Fibroblast of lung (primary cell): ENCODE measurements at regions not wholly inside any gene's neighbourhood (a gene's known extent, or its start where the extent isn't known, plus 50 kb on each side); places are given as distances from the start of the nearest gene placed in this dataset.

Experiments used
- DNase-seq, 2 donors: peaks; one replicate each; pipeline versions ENCODE4 v3.0.0 to v3.0.0-alpha.2; 2010; ENCODE audit warnings: low read depth in 2 of 2
- H2AFZ ChIP-seq: 2 replicates; pipeline ENCODE4 v1.5.1; 2012; ENCODE audit warnings: low read length, control low read depth, inconsistent platforms
- H3K27ac ChIP-seq: 2 replicates; pipeline ENCODE4 v1.5.1; 2011; ENCODE audit warnings: low read length, control low read depth; ENCODE audit not compliant: insufficient read depth
- H3K27me3 ChIP-seq: 2 replicates; pipeline ENCODE4 v1.5.1; 2011; ENCODE audit warnings: mild to moderate bottlenecking, low read length; ENCODE audit not compliant: control insufficient read depth, insufficient read depth
- H3K36me3 ChIP-seq: 2 replicates; pipeline ENCODE4 v1.5.1; 2011; ENCODE audit warnings: low read length; ENCODE audit not compliant: control insufficient read depth, insufficient read depth
- H3K4me1 ChIP-seq: 2 replicates; pipeline ENCODE4 v1.5.1; 2011; ENCODE audit warnings: low read length; ENCODE audit not compliant: control insufficient read depth, insufficient read depth; ENCODE audit errors: extremely low read depth
- H3K4me2 ChIP-seq: 2 replicates; pipeline ENCODE4 v1.5.1; 2011; ENCODE audit warnings: low read length, control low read depth; ENCODE audit not compliant: insufficient read depth; ENCODE audit errors: extremely low read depth
- H3K4me3 ChIP-seq, 4 experiments: fragments of 200-600 bp in 1 of 4; sonication (generic) in 1 of 4; replicated peaks in 1 of 4; 2 replicates each; pipeline ENCODE4 v1.5.1; 2011 to 2016; ENCODE audit warnings: low read length in 4 of 4, low read depth in 3 of 4, mild to moderate bottlenecking in 3 of 4, control low read depth in 2 of 4, inconsistent platforms in 1 of 4, mixed read lengths in 1 of 4; ENCODE audit not compliant: insufficient read depth in 1 of 4; ENCODE audit errors: control extremely low read depth in 1 of 4
- H3K79me2 ChIP-seq: 2 replicates; pipeline ENCODE4 v1.5.1; 2012; ENCODE audit warnings: mild to moderate bottlenecking, low read length, inconsistent platforms; ENCODE audit not compliant: control insufficient read depth, insufficient read depth
- H3K9ac ChIP-seq: 2 replicates; pipeline ENCODE4 v1.5.1; 2011; ENCODE audit warnings: mild to moderate bottlenecking, low read length, control low read depth; ENCODE audit not compliant: insufficient read depth
- H3K9me3 ChIP-seq: 2 replicates; pipeline ENCODE4 v1.5.1; 2012; ENCODE audit warnings: low read depth, low read length; ENCODE audit not compliant: control insufficient read depth, insufficient read depth
- H4K20me1 ChIP-seq: 2 replicates; pipeline ENCODE4 v1.5.1; 2011; ENCODE audit warnings: low read length; ENCODE audit not compliant: control insufficient read depth, insufficient read depth; ENCODE audit errors: extremely low read depth
- EZH2 ChIP-seq: IDR thresholded peaks from 2 replicates; pipeline ENCODE4 v1.5.1; 2012; ENCODE audit warnings: low read length, control low read depth, mild to moderate bottlenecking; ENCODE audit errors: missing control alignments
- TF ChIP-seq, protein P1 (sequence below), 2 donors: IDR thresholded peaks in 1 of 2; conservative IDR thresholded peaks in 1 of 2; 1 replicate in 1 of 2; 2 replicates in 1 of 2; pipeline ENCODE4 v1.5.1; 2011 to 2012; ENCODE audit warnings: low read length in 2 of 2, control low read depth in 1 of 2, inconsistent platforms in 1 of 2, low read depth in 1 of 2, mild to moderate bottlenecking in 1 of 2

DNA sequence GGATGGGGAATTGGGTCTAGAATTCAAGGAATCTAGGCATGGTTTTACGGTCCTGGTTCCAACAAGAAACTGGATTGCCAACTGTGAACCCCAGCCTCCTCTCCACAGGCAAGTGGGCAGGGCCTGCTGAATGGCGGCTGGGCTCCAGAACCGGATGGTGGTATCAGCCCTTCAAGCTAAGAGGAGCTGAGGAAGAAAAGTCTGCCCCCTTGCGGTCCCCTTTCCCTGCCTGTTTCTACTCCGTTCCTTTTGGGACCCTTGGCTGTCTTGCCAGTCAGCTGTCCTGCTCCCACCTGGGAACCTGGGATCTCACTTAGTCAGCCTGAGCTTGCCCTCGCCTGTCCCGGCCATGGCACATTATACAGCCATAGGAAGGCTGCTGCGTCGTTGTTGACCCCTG lies 234.4 kb upstream of the DAPK1 start:
- peaks cover 2% of the 10 kb centered on the region for H3K4me1 ChIP-seq
- no peaks in the 10 kb centered on the region for H3K27me3 ChIP-seq
- no peaks in the 10 kb centered on the region for H4K20me1 ChIP-seq
- no peak overlapping the region for H3K4me3 ChIP-seq
- no peaks in the 10 kb centered on the region for H3K9me3 ChIP-seq
- no peak overlapping the region for H2AFZ ChIP-seq
- H3K9ac ChIP-seq: no peak overlapping the region
- H3K4me2 ChIP-seq: no peak overlapping the region
- no peak for DNase-seq
- H3K36me3 ChIP-seq: no peaks in the 10 kb centered on the region
- no peak overlapping the region for H3K27ac ChIP-seq
- TF ChIP-seq, protein P1, sequence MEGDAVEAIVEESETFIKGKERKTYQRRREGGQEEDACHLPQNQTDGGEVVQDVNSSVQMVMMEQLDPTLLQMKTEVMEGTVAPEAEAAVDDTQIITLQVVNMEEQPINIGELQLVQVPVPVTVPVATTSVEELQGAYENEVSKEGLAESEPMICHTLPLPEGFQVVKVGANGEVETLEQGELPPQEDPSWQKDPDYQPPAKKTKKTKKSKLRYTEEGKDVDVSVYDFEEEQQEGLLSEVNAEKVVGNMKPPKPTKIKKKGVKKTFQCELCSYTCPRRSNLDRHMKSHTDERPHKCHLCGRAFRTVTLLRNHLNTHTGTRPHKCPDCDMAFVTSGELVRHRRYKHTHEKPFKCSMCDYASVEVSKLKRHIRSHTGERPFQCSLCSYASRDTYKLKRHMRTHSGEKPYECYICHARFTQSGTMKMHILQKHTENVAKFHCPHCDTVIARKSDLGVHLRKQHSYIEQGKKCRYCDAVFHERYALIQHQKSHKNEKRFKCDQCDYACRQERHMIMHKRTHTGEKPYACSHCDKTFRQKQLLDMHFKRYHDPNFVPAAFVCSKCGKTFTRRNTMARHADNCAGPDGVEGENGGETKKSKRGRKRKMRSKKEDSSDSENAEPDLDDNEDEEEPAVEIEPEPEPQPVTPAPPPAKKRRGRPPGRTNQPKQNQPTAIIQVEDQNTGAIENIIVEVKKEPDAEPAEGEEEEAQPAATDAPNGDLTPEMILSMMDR (conservative IDR thresholded peaks at IDR 0.05 in 1 of 2, IDR thresholded peaks at IDR 0.05 in 1 of 2; ENCODE audit: low read depth in 1 of 2, low read length in 2 of 2): no peak
- no peak for TF ChIP-seq EZH2
- H3K79me2 ChIP-seq: no peaks in the 10 kb centered on the region

GRCh38 chr9:87266697-87267096 lies 231.0 kb upstream of the DAPK1 start:
- H3K4me2 ChIP-seq: no peak overlapping the region
- H3K4me1 ChIP-seq: peaks cover 14% of the 10 kb centered on the region
- no peaks in the 10 kb centered on the region for H4K20me1 ChIP-seq
- H3K27me3 ChIP-seq: no peaks in the 10 kb centered on the region
- DNase-seq: no peak
- no peaks in the 10 kb centered on the region for H3K9me3 ChIP-seq
- no peak overlapping the region for H3K4me3 ChIP-seq
- TF ChIP-seq, protein P1 (conservative IDR thresholded peaks at IDR 0.05 in 1 of 2, IDR thresholded peaks at IDR 0.05 in 1 of 2; ENCODE audit: low read depth in 1 of 2, low read length in 2 of 2): no peak
- no peak for TF ChIP-seq EZH2
- no peaks in the 10 kb centered on the region for H3K36me3 ChIP-seq
- no peak overlapping the region for H3K9ac ChIP-seq
- no peak overlapping the region for H2AFZ ChIP-seq
- H3K79me2 ChIP-seq: no peaks in the 10 kb centered on the region
- H3K27ac ChIP-seq: no peak overlapping the region

GRCh38 chr9:87267251-87268070 lies 230.2 kb upstream of the DAPK1 start:
- Histone ChIP-seq H3K27ac (peak overlapping the region; percentile 26), H4K20me1 (no peaks in the 10 kb centered on the region), H3K9ac (no peak overlapping the region), H3K9me3 (no peaks in the 10 kb centered on the region), H3K4me1 (peaks cover 16% of the 10 kb centered on the region), H3K4me2 (no peak overlapping the region), H3K36me3 (no peaks in the 10 kb centered on the region), H3K27me3 (no peaks in the 10 kb centered on the region), H2AFZ (peak overlapping the region; percentile 19), H3K79me2 (no peaks in the 10 kb centered on the region), H3K4me3 (no peak overlapping the region)
- no peak for TF ChIP-seq EZH2
- TF ChIP-seq, protein P1 (conservative IDR thresholded peaks at IDR 0.05 in 1 of 2, IDR thresholded peaks at IDR 0.05 in 1 of 2; ENCODE audit: low read depth in 1 of 2, low read length in 2 of 2): no peak
- DNase-seq: no peak
